ENCODE measurements at regions not wholly inside any gene's neighbourhood (a gene's known extent, or its start where the extent isn't known, plus 50 kb on each side); places are given as distances from the start of the nearest gene placed in this dataset.

DNA sequence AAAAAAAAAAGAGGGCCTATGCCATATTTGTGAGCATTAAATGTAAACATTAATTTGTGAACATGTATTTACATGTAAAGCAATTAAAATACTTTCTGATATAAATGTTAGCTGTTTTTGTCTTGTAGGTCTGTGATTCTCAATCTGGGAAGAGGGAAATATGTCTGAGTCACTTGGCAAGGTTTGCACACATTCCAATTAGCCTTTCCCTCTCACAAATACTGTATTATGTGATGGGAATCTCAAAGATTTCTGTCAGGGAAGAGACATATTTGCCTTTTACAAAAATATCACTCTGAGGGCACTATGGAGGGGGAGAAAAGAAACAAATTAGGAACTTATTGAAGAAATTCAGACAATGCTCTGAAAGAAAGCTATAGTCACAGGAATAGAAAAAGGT is 483.6 kb downstream of the GBE1 start:
- Histone ChIP-seq H3K4me3 (ENCODE audit: low read length) (no peak overlapping the region), H3K36me3 (ENCODE audit: insufficient read depth, low read length) (no peaks in the 10 kb centered on the region), H3K9me3 (ENCODE audit: insufficient read depth, low read depth, low read length) (no peaks in the 10 kb centered on the region), H3K4me1 (ENCODE audit: insufficient read depth, low read length) (peaks cover 15% of the 10 kb centered on the region), H3K9ac (ENCODE audit: low read depth, low read length) (no peak overlapping the region), H3K27me3 (ENCODE audit: insufficient read depth, low read length) (no peaks in the 10 kb centered on the region), H3K27ac (ENCODE audit: low read depth, low read length) (no peak overlapping the region)

DNA sequence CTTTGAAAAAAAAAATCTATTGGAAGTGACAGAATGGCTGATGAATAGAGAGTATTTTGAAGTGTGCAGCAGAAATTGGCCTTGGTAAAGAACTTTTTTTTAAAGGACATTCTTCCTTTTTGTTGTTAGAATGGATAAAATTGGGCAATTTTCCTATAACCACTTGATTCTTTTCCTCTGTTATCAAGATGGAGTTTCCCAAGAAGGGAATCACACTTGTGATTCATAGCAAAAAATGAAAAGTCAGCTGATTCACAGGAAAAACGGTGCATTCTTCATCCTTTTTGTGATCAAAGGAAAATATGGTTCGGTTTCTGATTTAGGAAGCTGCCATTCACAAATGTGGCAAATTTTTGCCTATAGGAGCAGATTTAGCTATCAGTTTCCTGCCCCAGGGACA is 486.8 kb downstream of the GBE1 start:
- 97% methylated on average over 2 of the region's 2 CpGs for WGBS
- Histone ChIP-seq H3K4me3 (ENCODE audit: low read length) (no peak overlapping the region), H3K27me3 (ENCODE audit: insufficient read depth, low read length) (no peaks in the 10 kb centered on the region), H3K9ac (ENCODE audit: low read depth, low read length) (no peak overlapping the region), H3K9me3 (ENCODE audit: insufficient read depth, low read depth, low read length) (no peaks in the 10 kb centered on the region), H3K36me3 (ENCODE audit: insufficient read depth, low read length) (no peaks in the 10 kb centered on the region), H3K4me1 (ENCODE audit: insufficient read depth, low read length) (peaks cover 7% of the 10 kb centered on the region), H3K27ac (ENCODE audit: low read depth, low read length) (no peak overlapping the region)

DNA sequence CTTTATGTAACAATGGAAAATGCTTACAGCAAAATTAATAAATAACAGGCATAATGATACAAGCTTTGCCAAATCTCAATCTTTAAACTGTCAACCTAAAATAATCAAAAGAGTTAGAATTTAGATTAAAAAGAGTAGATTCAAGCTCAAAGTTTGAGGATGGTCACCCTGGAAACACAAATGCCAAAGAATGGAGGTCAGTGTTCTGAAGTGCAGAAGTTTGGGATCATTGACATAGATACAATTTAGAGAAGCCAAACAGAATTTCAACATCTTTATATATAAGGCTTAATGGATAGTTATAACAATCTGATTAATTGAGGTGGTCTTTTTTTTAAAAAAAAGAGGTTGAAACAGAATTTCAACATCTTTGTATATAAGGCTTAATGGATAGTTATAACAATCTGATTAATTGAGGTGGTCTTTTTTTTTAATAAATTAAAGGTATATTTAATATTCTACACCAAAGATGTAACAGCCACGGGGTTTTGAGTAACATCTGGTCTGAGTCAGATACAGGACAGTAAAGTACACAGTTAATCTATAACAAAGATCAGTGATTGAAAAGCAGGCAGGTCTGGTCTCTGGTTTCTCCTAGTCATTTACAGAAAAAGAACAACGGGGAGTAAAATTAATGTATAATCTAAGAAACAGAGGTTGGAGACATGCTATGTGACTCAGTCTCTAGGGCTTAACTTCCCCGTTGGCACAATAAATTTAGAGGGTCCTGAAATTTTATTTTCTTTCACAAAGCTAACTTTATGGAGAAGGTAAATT is 490.7 kb downstream of the GBE1 start:
- no peak overlapping the region for H3K27ac ChIP-seq (ENCODE audit: low read depth, low read length)
- WGBS = 86% methylated on average over 3 of the region's 3 CpGs
- H3K36me3 ChIP-seq (ENCODE audit: insufficient read depth, low read length) = no peaks in the 10 kb centered on the region
- no peaks in the 10 kb centered on the region for H3K9me3 ChIP-seq (ENCODE audit: insufficient read depth, low read depth, low read length)
- no peak overlapping the region for H3K4me3 ChIP-seq (ENCODE audit: low read length)
- H3K4me1 ChIP-seq (ENCODE audit: insufficient read depth, low read length) = no peaks in the 10 kb centered on the region
- H3K9ac ChIP-seq (ENCODE audit: low read depth, low read length) = no peak overlapping the region
- no peaks in the 10 kb centered on the region for H3K27me3 ChIP-seq (ENCODE audit: insufficient read depth, low read length)

DNA sequence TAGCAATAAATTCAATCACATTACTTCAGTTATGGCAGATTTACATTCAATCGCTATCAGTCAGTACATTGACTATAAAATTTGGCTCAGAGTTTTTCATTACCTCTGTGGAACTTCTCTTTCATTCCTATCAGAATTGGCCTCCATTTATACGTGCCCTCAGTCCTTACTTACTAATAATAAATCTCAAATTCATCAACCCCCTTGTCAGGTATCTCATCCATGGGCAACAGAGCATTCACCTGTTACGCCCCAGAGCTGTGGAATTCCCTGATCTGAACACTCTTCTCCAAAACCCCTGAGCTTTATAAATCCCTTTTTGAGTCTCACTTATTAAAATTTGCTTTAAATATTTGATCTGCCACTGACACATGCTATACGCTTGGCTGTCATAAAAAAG is 492.9 kb downstream of the GBE1 start:
- WGBS = 91% methylated on average over 3 of the region's 4 CpGs
- Histone ChIP-seq H3K4me1 (ENCODE audit: insufficient read depth, low read length) (no peaks in the 10 kb centered on the region), H3K36me3 (ENCODE audit: insufficient read depth, low read length) (no peaks in the 10 kb centered on the region)

DNA sequence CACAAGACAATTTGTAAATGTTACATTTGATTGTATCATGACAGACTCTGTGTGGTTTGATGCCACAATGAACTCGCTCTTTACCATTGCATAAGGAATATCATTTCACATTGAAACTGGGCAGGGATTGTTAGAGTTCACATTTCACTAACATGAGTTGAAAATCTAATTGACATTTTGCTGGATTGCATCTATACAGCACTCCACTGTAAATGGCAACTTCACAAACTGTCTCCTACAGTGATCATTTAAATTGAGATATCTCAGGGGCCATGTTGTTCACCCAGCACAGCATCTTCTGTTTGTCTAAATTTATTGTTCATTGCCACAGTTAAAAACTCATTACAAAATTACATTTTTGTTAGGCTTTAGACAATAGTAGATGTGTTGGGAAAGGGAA is 499.4 kb downstream of the GBE1 start:
- no peaks in the 10 kb centered on the region for H3K9me3 ChIP-seq (ENCODE audit: insufficient read depth, low read depth, low read length)
- no peaks in the 10 kb centered on the region for H3K4me1 ChIP-seq (ENCODE audit: insufficient read depth, low read length)
- H3K27me3 ChIP-seq (ENCODE audit: insufficient read depth, low read length) = no peaks in the 10 kb centered on the region
- no peaks in the 10 kb centered on the region for H3K36me3 ChIP-seq (ENCODE audit: insufficient read depth, low read length)
- H3K4me3 ChIP-seq (ENCODE audit: low read length) = no peak overlapping the region
- H3K9ac ChIP-seq (ENCODE audit: low read depth, low read length) = no peak overlapping the region
- WGBS = 71% methylated on average over 1 of the region's 1 CpG
- no peak overlapping the region for H3K27ac ChIP-seq (ENCODE audit: low read depth, low read length)

More for the DNA sequence above, 492.9 kb downstream of the GBE1 start:
- H3K27ac ChIP-seq (ENCODE audit: low read depth, low read length) = no peak overlapping the region
- no peak overlapping the region for H3K4me3 ChIP-seq (ENCODE audit: low read length)
- H3K9ac ChIP-seq (ENCODE audit: low read depth, low read length) = no peak overlapping the region
- H3K27me3 ChIP-seq (ENCODE audit: insufficient read depth, low read length) = no peaks in the 10 kb centered on the region
- no peaks in the 10 kb centered on the region for H3K9me3 ChIP-seq (ENCODE audit: insufficient read depth, low read depth, low read length)

DNA sequence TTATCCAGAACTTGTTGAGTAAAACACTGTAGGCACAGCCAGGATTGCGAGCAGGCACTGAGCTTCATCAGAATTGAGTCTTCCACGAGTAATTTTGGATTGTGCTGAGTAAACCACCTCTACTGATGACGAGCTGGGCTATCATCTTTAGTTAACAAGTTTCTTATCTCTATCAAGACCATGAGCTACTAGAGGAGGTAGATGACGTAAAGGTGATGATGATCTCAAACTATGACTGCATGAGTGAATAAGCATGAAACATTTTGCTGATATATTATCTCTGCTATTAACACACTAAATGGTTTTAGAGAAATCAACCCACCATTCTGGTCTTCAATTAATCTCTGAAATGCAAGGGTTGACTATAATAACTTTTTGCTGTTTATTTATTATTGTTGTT is 506.0 kb downstream of the GBE1 start:
- H3K27ac ChIP-seq (ENCODE audit: low read depth, low read length) = no peak overlapping the region
- no peaks in the 10 kb centered on the region for H3K27me3 ChIP-seq (ENCODE audit: insufficient read depth, low read length)
- H3K4me1 ChIP-seq (ENCODE audit: insufficient read depth, low read length) = no peaks in the 10 kb centered on the region
- no peak overlapping the region for H3K4me3 ChIP-seq (ENCODE audit: low read length)
- H3K9ac ChIP-seq (ENCODE audit: low read depth, low read length) = no peak overlapping the region
- no peaks in the 10 kb centered on the region for H3K36me3 ChIP-seq (ENCODE audit: insufficient read depth, low read length)
- no peaks in the 10 kb centered on the region for H3K9me3 ChIP-seq (ENCODE audit: insufficient read depth, low read depth, low read length)
- WGBS = 94% methylated on average over 3 of the region's 4 CpGs

DNA sequence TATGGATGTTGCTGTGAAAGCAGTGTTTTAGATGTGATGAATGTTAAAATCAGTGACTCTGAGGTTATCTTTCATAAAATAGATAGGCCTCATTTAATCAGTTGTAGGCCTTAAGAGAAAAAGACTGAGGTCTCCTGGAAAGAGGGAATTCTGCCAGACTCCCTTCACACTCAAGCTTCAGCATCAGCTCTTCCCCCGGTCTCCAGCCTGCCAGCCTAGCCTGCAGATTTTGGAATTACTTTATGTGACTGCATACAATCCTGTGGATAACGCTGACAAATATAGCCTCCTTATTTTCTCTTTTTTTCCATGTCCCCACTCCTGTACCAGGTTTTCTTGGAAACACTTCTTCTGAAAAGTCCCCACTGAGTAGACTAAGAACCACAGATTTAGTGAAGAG is 510.3 kb downstream of the GBE1 start:
- Histone ChIP-seq H3K4me1 (ENCODE audit: insufficient read depth, low read length) (peaks cover 10% of the 10 kb centered on the region), H3K9ac (ENCODE audit: low read depth, low read length) (no peak overlapping the region), H3K27me3 (ENCODE audit: insufficient read depth, low read length) (no peaks in the 10 kb centered on the region), H3K27ac (ENCODE audit: low read depth, low read length) (no peak overlapping the region), H3K9me3 (ENCODE audit: insufficient read depth, low read depth, low read length) (no peaks in the 10 kb centered on the region), H3K4me3 (ENCODE audit: low read length) (no peak overlapping the region), H3K36me3 (ENCODE audit: insufficient read depth, low read length) (no peaks in the 10 kb centered on the region)
- 91% methylated on average over 2 of the region's 2 CpGs for WGBS

DNA sequence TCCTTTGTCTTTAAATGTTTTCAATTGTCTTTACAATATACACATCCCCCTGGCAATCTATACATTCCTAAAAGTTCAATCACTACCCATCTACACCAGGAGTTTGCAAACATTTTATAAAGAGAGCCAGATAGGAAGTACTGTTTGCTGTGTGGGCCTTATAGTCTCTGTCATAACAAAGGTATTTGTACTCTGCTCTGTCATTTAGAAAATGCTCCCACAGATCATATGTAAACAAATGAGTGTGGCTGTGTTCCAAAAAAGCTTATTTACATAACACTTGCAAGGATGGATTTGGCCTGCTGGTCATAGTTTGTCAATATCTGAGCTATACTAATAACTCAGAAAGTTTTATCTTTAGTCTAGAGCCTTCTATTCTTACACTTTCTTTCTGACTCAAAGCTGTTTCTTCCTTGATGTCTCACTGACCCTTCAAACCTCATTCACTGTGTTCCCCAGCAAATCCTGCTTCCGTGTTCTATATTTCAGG is 511.9 kb downstream of the GBE1 start:
- Histone ChIP-seq H3K9me3 (ENCODE audit: insufficient read depth, low read depth, low read length) (no peaks in the 10 kb centered on the region), H3K27ac (ENCODE audit: low read depth, low read length) (no peak overlapping the region), H3K9ac (ENCODE audit: low read depth, low read length) (no peak overlapping the region), H3K4me3 (ENCODE audit: low read length) (no peak overlapping the region), H3K4me1 (ENCODE audit: insufficient read depth, low read length) (peaks cover 10% of the 10 kb centered on the region), H3K36me3 (ENCODE audit: insufficient read depth, low read length) (no peaks in the 10 kb centered on the region), H3K27me3 (ENCODE audit: insufficient read depth, low read length) (no peaks in the 10 kb centered on the region)
- WGBS = 87% methylated on average over 1 of the region's 1 CpG

DNA sequence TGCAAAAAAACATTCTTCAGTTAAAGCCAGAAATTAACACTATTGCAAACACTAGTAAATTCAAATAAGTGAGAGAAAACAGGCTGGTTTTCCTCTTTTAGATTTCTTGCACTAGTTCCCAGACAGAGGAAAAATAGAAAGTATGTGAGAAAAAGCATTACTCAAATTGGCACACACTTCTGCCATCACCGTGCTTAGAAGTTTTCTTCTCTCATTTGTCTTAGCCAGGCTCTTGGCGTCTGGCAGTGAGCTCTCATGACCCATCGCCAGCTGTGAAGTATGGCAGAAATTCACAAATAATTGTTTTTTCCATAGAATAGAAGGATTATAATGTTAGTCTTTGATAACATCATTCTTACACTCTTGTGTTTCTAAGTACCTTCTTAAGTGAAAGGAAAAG is 515.9 kb downstream of the GBE1 start:
- 100% methylated on average over 2 of the region's 3 CpGs for WGBS
- H3K9ac ChIP-seq (ENCODE audit: low read depth, low read length) = no peak overlapping the region
- H3K4me1 ChIP-seq (ENCODE audit: insufficient read depth, low read length) = peaks cover 10% of the 10 kb centered on the region
- H3K27ac ChIP-seq (ENCODE audit: low read depth, low read length) = no peak overlapping the region
- H3K36me3 ChIP-seq (ENCODE audit: insufficient read depth, low read length) = no peaks in the 10 kb centered on the region
- H3K9me3 ChIP-seq (ENCODE audit: insufficient read depth, low read depth, low read length) = no peaks in the 10 kb centered on the region
- no peaks in the 10 kb centered on the region for H3K27me3 ChIP-seq (ENCODE audit: insufficient read depth, low read length)
- no peak overlapping the region for H3K4me3 ChIP-seq (ENCODE audit: low read length)

DNA sequence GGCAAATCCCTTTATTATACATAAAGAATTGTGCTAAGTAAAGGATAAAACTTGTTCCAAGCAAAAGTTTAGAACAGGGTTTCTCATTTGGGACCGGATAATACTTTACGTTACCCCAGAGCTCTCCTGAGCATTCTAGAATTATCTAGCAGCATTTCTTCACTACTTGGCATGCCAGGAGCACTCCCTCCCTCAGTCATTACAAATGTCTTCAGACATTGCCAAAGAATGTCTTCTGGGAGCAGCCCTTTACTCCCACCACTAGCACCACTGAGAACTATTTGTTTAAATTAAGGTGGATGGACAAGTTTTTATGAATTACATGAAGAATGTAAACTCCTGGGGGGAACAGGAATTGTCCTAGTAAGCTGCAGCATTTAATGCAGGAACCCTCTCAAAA is 516.4 kb downstream of the GBE1 start:
- Histone ChIP-seq H3K4me3 (ENCODE audit: low read length) (no peak overlapping the region), H3K27ac (ENCODE audit: low read depth, low read length) (no peak overlapping the region), H3K9ac (ENCODE audit: low read depth, low read length) (no peak overlapping the region)

DNA sequence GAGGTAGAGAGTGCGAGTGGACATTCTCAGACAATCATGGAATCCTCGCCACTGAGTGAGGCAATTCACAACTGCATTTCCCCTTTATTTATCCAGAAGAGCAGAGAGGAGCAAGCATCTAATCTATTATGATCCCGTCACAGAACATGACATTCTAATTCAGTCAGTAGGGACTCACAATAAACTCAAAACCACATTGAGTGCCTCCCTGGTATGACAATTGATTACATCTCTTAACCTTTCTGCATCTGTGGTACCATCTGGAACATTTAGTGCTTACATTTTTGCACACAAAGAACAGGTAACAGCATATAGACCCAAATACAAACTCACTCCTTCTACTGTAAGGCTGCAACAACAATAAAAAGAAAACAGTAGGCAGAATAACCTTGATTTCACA is 517.2 kb downstream of the GBE1 start:
- Histone ChIP-seq H3K9ac (ENCODE audit: low read depth, low read length) (no peak overlapping the region), H3K4me3 (ENCODE audit: low read length) (no peak overlapping the region), H3K27ac (ENCODE audit: low read depth, low read length) (no peak overlapping the region), H3K27me3 (ENCODE audit: insufficient read depth, low read length) (no peaks in the 10 kb centered on the region), H3K9me3 (ENCODE audit: insufficient read depth, low read depth, low read length) (no peaks in the 10 kb centered on the region), H3K36me3 (ENCODE audit: insufficient read depth, low read length) (no peaks in the 10 kb centered on the region), H3K4me1 (ENCODE audit: insufficient read depth, low read length) (peaks cover 1% of the 10 kb centered on the region)
- WGBS = 91% methylated on average over 3 of the region's 3 CpGs

More for the DNA sequence above, 516.4 kb downstream of the GBE1 start:
- Histone ChIP-seq H3K27me3 (ENCODE audit: insufficient read depth, low read length) (no peaks in the 10 kb centered on the region), H3K4me1 (ENCODE audit: insufficient read depth, low read length) (peaks cover 9% of the 10 kb centered on the region), H3K36me3 (ENCODE audit: insufficient read depth, low read length) (no peaks in the 10 kb centered on the region), H3K9me3 (ENCODE audit: insufficient read depth, low read depth, low read length) (no peaks in the 10 kb centered on the region)
- 95% methylated on average over 2 of the region's 2 CpGs for WGBS

DNA sequence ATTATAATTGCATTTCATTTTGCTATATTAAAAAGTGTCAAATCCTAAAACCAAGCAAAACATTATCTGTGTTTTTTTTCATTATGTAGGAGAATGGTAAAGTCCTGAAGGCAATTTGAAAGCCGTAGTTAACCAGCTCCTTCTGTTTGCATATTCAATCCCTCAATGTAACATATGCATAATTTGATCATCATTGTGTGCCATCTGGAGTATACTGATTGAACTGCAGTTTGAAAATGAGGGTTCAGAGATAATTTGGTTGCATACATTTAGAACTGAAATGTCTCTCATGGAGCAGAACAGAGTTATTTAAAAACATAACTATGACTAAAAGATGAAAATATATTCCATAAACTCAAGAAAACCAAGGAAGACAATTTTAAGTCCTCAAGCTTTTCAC is 518.6 kb downstream of the GBE1 start:
- Histone ChIP-seq H3K4me1 (ENCODE audit: insufficient read depth, low read length) (no peaks in the 10 kb centered on the region; the same call in 1 of the 2 replicates), H3K9me3 (ENCODE audit: insufficient read depth, low read depth, low read length) (no peaks in the 10 kb centered on the region), H3K27ac (ENCODE audit: low read depth, low read length) (no peak overlapping the region), H3K36me3 (ENCODE audit: insufficient read depth, low read length) (no peaks in the 10 kb centered on the region), H3K4me3 (ENCODE audit: low read length) (no peak overlapping the region), H3K9ac (ENCODE audit: low read depth, low read length) (no peak overlapping the region), H3K27me3 (ENCODE audit: insufficient read depth, low read length) (no peaks in the 10 kb centered on the region)
- WGBS = no CpG with 5 or more reads among the region's 1 CpG

Data from HUES64 (cell line).